Keratinocyte (primary cell): ENCODE measurements at regions not wholly inside any gene's neighbourhood (a gene's known extent, or its start where the extent isn't known, plus 50 kb on each side); places are given as distances from the start of the nearest gene placed in this dataset.

Experiments used
- EZH2 ChIP-seq: IDR thresholded peaks from one replicate; pipeline ENCODE4 v1.6.1; 2012; ENCODE audit warnings: inconsistent platforms, mild to moderate bottlenecking, low read length, moderate library complexity
- TF ChIP-seq, protein P1 (sequence below), 3 experiments: IDR thresholded peaks in 1 of 3; conservative IDR thresholded peaks in 1 of 3; optimal IDR thresholded peaks in 1 of 3; 2 replicates in 2 of 3; 3 replicates in 1 of 3; pipeline versions ENCODE3 to v1.5.1; 2011; ENCODE audit warnings: low read length in 3 of 3, mild to moderate bottlenecking in 3 of 3, moderate library complexity in 2 of 3, control low read depth in 1 of 3, inconsistent platforms in 1 of 3; ENCODE audit not compliant: insufficient read depth in 2 of 3; ENCODE audit errors: extremely low read depth in 1 of 3

GRCh38 chr18:75809926-75810255 is 382.4 kb upstream of the SMIM21 start:
- TF ChIP-seq, protein P1, sequence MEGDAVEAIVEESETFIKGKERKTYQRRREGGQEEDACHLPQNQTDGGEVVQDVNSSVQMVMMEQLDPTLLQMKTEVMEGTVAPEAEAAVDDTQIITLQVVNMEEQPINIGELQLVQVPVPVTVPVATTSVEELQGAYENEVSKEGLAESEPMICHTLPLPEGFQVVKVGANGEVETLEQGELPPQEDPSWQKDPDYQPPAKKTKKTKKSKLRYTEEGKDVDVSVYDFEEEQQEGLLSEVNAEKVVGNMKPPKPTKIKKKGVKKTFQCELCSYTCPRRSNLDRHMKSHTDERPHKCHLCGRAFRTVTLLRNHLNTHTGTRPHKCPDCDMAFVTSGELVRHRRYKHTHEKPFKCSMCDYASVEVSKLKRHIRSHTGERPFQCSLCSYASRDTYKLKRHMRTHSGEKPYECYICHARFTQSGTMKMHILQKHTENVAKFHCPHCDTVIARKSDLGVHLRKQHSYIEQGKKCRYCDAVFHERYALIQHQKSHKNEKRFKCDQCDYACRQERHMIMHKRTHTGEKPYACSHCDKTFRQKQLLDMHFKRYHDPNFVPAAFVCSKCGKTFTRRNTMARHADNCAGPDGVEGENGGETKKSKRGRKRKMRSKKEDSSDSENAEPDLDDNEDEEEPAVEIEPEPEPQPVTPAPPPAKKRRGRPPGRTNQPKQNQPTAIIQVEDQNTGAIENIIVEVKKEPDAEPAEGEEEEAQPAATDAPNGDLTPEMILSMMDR (optimal IDR thresholded peaks at IDR 0.05 in 1 of 3, IDR thresholded peaks at IDR 0.05 in 1 of 3, conservative IDR thresholded peaks at IDR 0.05 in 1 of 3; ENCODE audit: extremely low read depth in 1 of 3, insufficient read depth in 2 of 3, low read length in 3 of 3) = no peak
- no peak for TF ChIP-seq EZH2
